NOMO-1 treated with dmso at 0.1 percent for 144 hours (cell line): ENCODE measurements at regions not wholly inside any gene's neighbourhood (a gene's known extent, or its start where the extent isn't known, plus 50 kb on each side); places are given as distances from the start of the nearest gene placed in this dataset.
"Not testable (repeated sequence)": the region's sequence is repeated elsewhere in the genome, so short reads cannot be mapped to it uniquely, and the experiment has no call there.

Experiments used
- DNase-seq: peaks from one replicate; lab custom pipeline; 2025; ENCODE audit not compliant: unreplicated experiment; lab: John Stamatoyannopoulos, UW

GRCh38 chr2:87657915-87658314, 90.0 kb upstream of the PLGLB2 start:
- not testable (repeated sequence) for DNase-seq

GRCh38 chr2:87658357-87658756, 89.5 kb upstream of the PLGLB2 start:
- not testable (repeated sequence) for DNase-seq

- DNase-seq: not testable (repeated sequence)
Measured at GRCh38 chr2:87658976-87659375, 88.9 kb upstream of the PLGLB2 start.

- DNase-seq: not testable (repeated sequence)
Measured at GRCh38 chr2:87660164-87660563, 87.7 kb upstream of the PLGLB2 start.

GRCh38 chr2:87662316-87663290, 85.3 kb upstream of the PLGLB2 start:
- not testable (repeated sequence) for DNase-seq

- DNase-seq: not testable (repeated sequence)
Measured at GRCh38 chr2:87663347-87663746, 84.5 kb upstream of the PLGLB2 start.

- not testable (repeated sequence) for DNase-seq
Measured at GRCh38 chr2:87667027-87667426, 80.9 kb upstream of the PLGLB2 start.

GRCh38 chr2:87668361-87668760, 79.5 kb upstream of the PLGLB2 start:
- DNase-seq: not testable (repeated sequence)

- DNase-seq: not testable (repeated sequence)
Measured at GRCh38 chr2:87669633-87670231, 78.2 kb upstream of the PLGLB2 start.

- DNase-seq: not testable (repeated sequence)
Measured at GRCh38 chr2:87672404-87672803, 75.5 kb upstream of the PLGLB2 start.

GRCh38 chr2:87674729-87675128, 73.2 kb upstream of the PLGLB2 start:
- not testable (repeated sequence) for DNase-seq

- not testable (repeated sequence) for DNase-seq
Measured at GRCh38 chr2:87675487-87675886, 72.4 kb upstream of the PLGLB2 start.

- not testable (repeated sequence) for DNase-seq
Measured at GRCh38 chr2:87677421-87677923, 70.4 kb upstream of the PLGLB2 start.

- not testable (repeated sequence) for DNase-seq
Measured at GRCh38 chr2:87678742-87679173, 69.1 kb upstream of the PLGLB2 start.

- DNase-seq: not testable (repeated sequence)
Measured at GRCh38 chr2:87679950-87680349, 67.9 kb upstream of the PLGLB2 start.

- DNase-seq: not testable (repeated sequence)
Measured at GRCh38 chr2:87680691-87681090, 67.2 kb upstream of the PLGLB2 start.

- DNase-seq: not testable (repeated sequence)
Measured at GRCh38 chr2:87683451-87683850, 64.4 kb upstream of the PLGLB2 start.

GRCh38 chr2:87683961-87684360, 63.9 kb upstream of the PLGLB2 start:
- DNase-seq: not testable (repeated sequence)

- not testable (repeated sequence) for DNase-seq
Measured at GRCh38 chr2:87685558-87685957, 62.3 kb upstream of the PLGLB2 start.

GRCh38 chr2:87686873-87687549, 60.9 kb upstream of the PLGLB2 start:
- not testable (repeated sequence) for DNase-seq
